ENCODE measurements at regions not wholly inside any gene's neighbourhood (a gene's known extent, or its start where the extent isn't known, plus 50 kb on each side); places are given as distances from the start of the nearest gene placed in this dataset. TPM values are rescaled to one million over a fixed set of nuclear protein-coding genes. Genes with fewer than 3 reads are reported as not detected.
A peak's percentile ranks its signal among the peaks of the same experiment; 100 is the strongest.

- no peaks in the 10 kb centered on the region for H3K27me3 ChIP-seq (ENCODE audit: control insufficient read depth, insufficient read depth, low read length)
- H3K27ac ChIP-seq (ENCODE audit: low read depth, low read length): no peak overlapping the region
- ChIA-PET POLR2A (no interaction called here), CTCF (interaction anchor here (0.6 to 7.5 kb wide), 25 partner anchors 10 to 1035 kb away, joined by 3 to 178 read pairs (median 4); partner anchors contain the start of gene NFE2L2)
- peak; percentile 67 for TF ChIP-seq CTCF (IDR thresholded peaks at IDR 0.05; ENCODE audit: low read depth, low read length)
- H3K9me3 ChIP-seq (ENCODE audit: control insufficient read depth, insufficient read depth, low read length): no peaks in the 10 kb centered on the region
- DNase-seq (ENCODE audit: low read depth, low spot score): no peak
- no peak overlapping the region for H3K4me3 ChIP-seq (ENCODE audit: low read depth, low read length)
Measured at GRCh38 chr2:177161741-177162460, 50.7 kb upstream of the HNRNPA3 start.

Small RNA genes in the stretch of these regions (small RNA-seq; reads per million reads assigned to genes)
- not detected for gene RNA5SP112 (ENCODE audit: insufficient read length, low read depth)
- gene RNU6-187P (ENCODE audit: insufficient read length, low read depth): not detected
- not detected for gene RNU6ATAC14P (ENCODE audit: insufficient read length, low read depth)

All from AG04450 (cell line).